ENCODE measurements at regions not wholly inside any gene's neighbourhood (a gene's known extent, or its start where the extent isn't known, plus 50 kb on each side); places are given as distances from the start of the nearest gene placed in this dataset.

- intact Hi-C loops (cut with micrococcal nuclease): no loop called here
- no peaks in the 10 kb centered on the region for H3F3A ChIP-seq (ENCODE audit: low read length, unreplicated experiment)
- H3K36me3 ChIP-seq (ENCODE audit: low read depth, low read length): no peaks in the 10 kb centered on the region
- CTCF ChIA-PET: no interaction called here
- no peak overlapping the region for H2AFZ ChIP-seq (ENCODE audit: low read length)
- no peaks in the 10 kb centered on the region for H3K9me2 ChIP-seq (replicated peaks; ENCODE audit: low read length)
- TF ChIP-seq EZH2 (IDR thresholded peaks at IDR 0.05; ENCODE audit: low read length, unreplicated experiment): no peak
- no peak for TF ChIP-seq CTCF (conservative IDR thresholded peaks at IDR 0.05; ENCODE audit: low read depth, low read length)
- TF ChIP-seq EZH2phosphoT487 (IDR thresholded peaks at IDR 0.05; ENCODE audit: borderline replicate concordance, low read length): no peak
- ATAC-seq (no peak), DNase-seq (no peak)
- H3K9me3 ChIP-seq (ENCODE audit: low read length): no peaks in the 10 kb centered on the region
- H4K20me1 ChIP-seq (ENCODE audit: low read length): no peaks in the 10 kb centered on the region
- H3K9ac ChIP-seq (ENCODE audit: low read length): no peak overlapping the region
- no peaks in the 10 kb centered on the region for H3K79me2 ChIP-seq (ENCODE audit: low read length)
- POLR2A ChIA-PET (ENCODE audit: unreplicated experiment): no interaction called here
- H3K27me3 ChIP-seq (ENCODE audit: low read length): no peaks in the 10 kb centered on the region
- H3K4me1 ChIP-seq (ENCODE audit: insufficient read depth, low read length): no peaks in the 10 kb centered on the region
- H3K4me2 ChIP-seq (ENCODE audit: low read length): no peak overlapping the region
- no TSS peak for BruUV-seq (replicated peaks)
- H3K27ac ChIP-seq (ENCODE audit: low read length): no peak overlapping the region
- no peak overlapping the region for H3K4me3 ChIP-seq (ENCODE audit: low read length)
Observed at GRCh38 chr16:55993088-55993487, 117.9 kb upstream of the CES5A start.

GRCh38 chr16:55992551-55992950 lies 117.4 kb upstream of the CES5A start:
- H3F3A ChIP-seq (ENCODE audit: low read length, unreplicated experiment): no peaks in the 10 kb centered on the region
- no peaks in the 10 kb centered on the region for H3K9me2 ChIP-seq (replicated peaks; ENCODE audit: low read length)
- H3K4me2 ChIP-seq (ENCODE audit: low read length): no peak overlapping the region
- H3K36me3 ChIP-seq (ENCODE audit: low read depth, low read length): no peaks in the 10 kb centered on the region
- no TSS peak for BruUV-seq (replicated peaks)
- H3K27ac ChIP-seq (ENCODE audit: low read length): no peak overlapping the region
- no peaks in the 10 kb centered on the region for H4K20me1 ChIP-seq (ENCODE audit: low read length)
- H3K27me3 ChIP-seq (ENCODE audit: low read length): no peaks in the 10 kb centered on the region
- CTCF ChIA-PET: no interaction called here
- TF ChIP-seq EZH2phosphoT487 (IDR thresholded peaks at IDR 0.05; ENCODE audit: borderline replicate concordance, low read length) (no peak), EZH2 (IDR thresholded peaks at IDR 0.05; ENCODE audit: low read length, unreplicated experiment) (no peak), CTCF (conservative IDR thresholded peaks at IDR 0.05; ENCODE audit: low read depth, low read length) (no peak)
- intact Hi-C loops (cut with micrococcal nuclease): no loop called here
- POLR2A ChIA-PET (ENCODE audit: unreplicated experiment): no interaction called here
- no peaks in the 10 kb centered on the region for H3K4me1 ChIP-seq (ENCODE audit: insufficient read depth, low read length)
- no peak overlapping the region for H3K4me3 ChIP-seq (ENCODE audit: low read length)
- no peak overlapping the region for H3K9ac ChIP-seq (ENCODE audit: low read length)
- H2AFZ ChIP-seq (ENCODE audit: low read length): no peak overlapping the region
- DNase-seq (no peak), ATAC-seq (no peak)
- H3K9me3 ChIP-seq (ENCODE audit: low read length): no peaks in the 10 kb centered on the region
- H3K79me2 ChIP-seq (ENCODE audit: low read length): no peaks in the 10 kb centered on the region

- Histone ChIP-seq H3K4me2 (ENCODE audit: low read length) (no peak overlapping the region), H3F3A (ENCODE audit: low read length, unreplicated experiment) (no peaks in the 10 kb centered on the region), H3K4me3 (ENCODE audit: low read length) (no peak overlapping the region), H3K9me3 (ENCODE audit: low read length) (no peaks in the 10 kb centered on the region), H2AFZ (ENCODE audit: low read length) (no peak overlapping the region), H3K27ac (ENCODE audit: low read length) (no peak overlapping the region), H3K36me3 (ENCODE audit: low read depth, low read length) (no peaks in the 10 kb centered on the region), H3K9me2 (replicated peaks; ENCODE audit: low read length) (no peaks in the 10 kb centered on the region), H3K79me2 (ENCODE audit: low read length) (no peaks in the 10 kb centered on the region), H3K27me3 (ENCODE audit: low read length) (no peaks in the 10 kb centered on the region), H4K20me1 (ENCODE audit: low read length) (no peaks in the 10 kb centered on the region), H3K9ac (ENCODE audit: low read length) (no peak overlapping the region), H3K4me1 (ENCODE audit: insufficient read depth, low read length) (no peaks in the 10 kb centered on the region)
- intact Hi-C loops (cut with micrococcal nuclease): no loop called here
- TF ChIP-seq EZH2phosphoT487 (IDR thresholded peaks at IDR 0.05; ENCODE audit: borderline replicate concordance, low read length) (no peak), CTCF (conservative IDR thresholded peaks at IDR 0.05; ENCODE audit: low read depth, low read length) (no peak), EZH2 (IDR thresholded peaks at IDR 0.05; ENCODE audit: low read length, unreplicated experiment) (no peak)
- POLR2A ChIA-PET (ENCODE audit: unreplicated experiment): no interaction called here
- ATAC-seq (no peak), DNase-seq (no peak)
- no TSS peak for BruUV-seq (replicated peaks)
- CTCF ChIA-PET: no interaction called here
Observed at GRCh38 chr16:55991843-55992242, 116.7 kb upstream of the CES5A start.

All from PC-3 (cell line).